IMR-90 (cell line): ENCODE measurements at regions not wholly inside any gene's neighbourhood (a gene's known extent, or its start where the extent isn't known, plus 50 kb on each side); places are given as distances from the start of the nearest gene placed in this dataset.
A peak's percentile ranks its signal among the peaks of the same experiment; 100 is the strongest.

Experiments
- ATAC-seq: fragments of 200-7000 bp; cut with Tn5 transposase; 2 replicates; pipeline ENCODE4 v1.9.1; 2020; ENCODE audit warnings: low read depth, mild to moderate bottlenecking, moderate library complexity
- BruUV-seq: library from RNA; stranded (reverse); fragments of 400-500 nt; replicated peaks from 2 replicates; lab custom pipeline; 2021; lab: Mats Ljungman, UMichigan
- CTCF ChIA-PET: fragments of 300-600 bp; formaldehyde crosslinking; extraction: SDS; loops from one replicate; lab custom pipeline; 2021; ENCODE audit warnings: antibody characterized with exemption; lab: Yijun Ruan, JAX
- POLR2A ChIA-PET: fragments of 300-600 bp; sonication (Branson Sonifier 250); formaldehyde crosslinking; loops from one replicate; lab custom pipeline; 2022; ENCODE audit warnings: antibody characterized with exemption; ENCODE audit not compliant: unreplicated experiment; lab: Charles Lee
- DNase-seq: peaks from one replicate; pipeline ENCODE4 v3.0.0; 2013
- H2AFZ ChIP-seq: replicated peaks from 2 replicates; pipeline ENCODE3; 2013; ENCODE audit warnings: low read length, mild to moderate bottlenecking; ENCODE audit not compliant: poor library complexity
- H2AK5ac ChIP-seq: 2 replicates; pipeline ENCODE4 v1.6.1; 2013; ENCODE audit warnings: low read depth, low read length, inconsistent platforms
- H2AK9ac ChIP-seq: replicated peaks from 2 replicates; pipeline ENCODE3; 2013; ENCODE audit warnings: mild to moderate bottlenecking, low read depth, low read length, moderate library complexity; ENCODE audit not compliant: poor library complexity
- H2BK120ac ChIP-seq: 2 replicates; pipeline ENCODE4 v1.6.1; 2013; ENCODE audit warnings: low read depth, low read length, inconsistent platforms
- H2BK15ac ChIP-seq: 3 replicates; pipeline ENCODE4 v1.6.1; 2013; ENCODE audit warnings: low read depth, low read length, inconsistent platforms
- H2BK20ac ChIP-seq: 2 replicates; pipeline ENCODE4 v1.6.1; 2013; ENCODE audit warnings: low read depth, mild to moderate bottlenecking, inconsistent platforms, low read length, moderate library complexity
- H2BK5ac ChIP-seq: 2 replicates; pipeline ENCODE4 v1.6.1; 2013; ENCODE audit warnings: mild to moderate bottlenecking, low read depth, low read length, inconsistent platforms; ENCODE audit not compliant: poor library complexity, severe bottlenecking
- H3K14ac ChIP-seq: replicated peaks from 2 replicates; pipeline ENCODE4 v1.6.1; 2013; ENCODE audit warnings: low read depth, low read length, inconsistent platforms
- H3K18ac ChIP-seq: 2 replicates; pipeline ENCODE4 v1.6.1; 2013; ENCODE audit warnings: low read depth, low read length, control low read depth
- H3K23ac ChIP-seq: 2 replicates; pipeline ENCODE4 v1.6.1; 2013; ENCODE audit warnings: low read depth, low read length, inconsistent platforms
- H3K27ac ChIP-seq: 2 replicates; pipeline ENCODE4 v1.5.1; 2013; ENCODE audit warnings: mild to moderate bottlenecking, control low read depth, low read length; ENCODE audit not compliant: insufficient read depth
- H3K27me3 ChIP-seq: 2 replicates; pipeline ENCODE4 v1.6.1; 2013; ENCODE audit warnings: low read length; ENCODE audit not compliant: control insufficient read depth, insufficient read depth
- H3K36me3 ChIP-seq: 2 replicates; pipeline ENCODE4 v1.6.1; 2013; ENCODE audit warnings: low read length, mixed read lengths; ENCODE audit not compliant: control insufficient read depth, insufficient read depth
- H3K4ac ChIP-seq: 2 replicates; pipeline ENCODE4 v1.6.1; 2013; ENCODE audit warnings: low read depth, low read length, inconsistent platforms
- H3K4me1 ChIP-seq: 2 replicates; pipeline ENCODE4 v1.6.1; 2013; ENCODE audit warnings: low read length, mixed read lengths; ENCODE audit not compliant: control insufficient read depth, insufficient read depth
- H3K4me2 ChIP-seq: 2 replicates; pipeline ENCODE4 v1.6.1; 2013; ENCODE audit warnings: low read depth, mild to moderate bottlenecking, control low read depth, low read length, moderate library complexity
- H3K4me3 ChIP-seq: 2 replicates; pipeline ENCODE4 v1.5.1; 2013; ENCODE audit warnings: low read depth, mild to moderate bottlenecking, control low read depth, low read length, moderate library complexity; ENCODE audit not compliant: insufficient read depth
- H3K56ac ChIP-seq: 2 replicates; pipeline ENCODE4 v1.6.1; 2013; ENCODE audit warnings: low read length, inconsistent platforms; ENCODE audit not compliant: insufficient read depth; ENCODE audit errors: extremely low read depth
- H3K79me1 ChIP-seq, 2 experiments: 2 replicates each; pipeline ENCODE4 v1.6.1; 2013; ENCODE audit warnings: low read length in 2 of 2, inconsistent platforms in 1 of 2, low read depth in 1 of 2
- H3K9ac ChIP-seq: 2 replicates; pipeline ENCODE4 v1.6.1; 2013; ENCODE audit warnings: low read depth, low read length, control low read depth
- H3K9me1 ChIP-seq: 2 replicates; pipeline ENCODE4 v1.6.1; 2013; ENCODE audit warnings: low read length, inconsistent platforms; ENCODE audit not compliant: insufficient read depth
- H3K9me3 ChIP-seq: 2 replicates; pipeline ENCODE4 v1.6.1; 2013; ENCODE audit warnings: low read length; ENCODE audit not compliant: control insufficient read depth, insufficient read depth
- H4K20me1 ChIP-seq: 2 replicates; pipeline ENCODE4 v1.6.1; 2013; ENCODE audit warnings: low read length, inconsistent platforms; ENCODE audit not compliant: insufficient read depth
- H4K5ac ChIP-seq: 2 replicates; pipeline ENCODE4 v1.6.1; 2013; ENCODE audit warnings: mild to moderate bottlenecking, low read depth, low read length, control low read depth
- H4K8ac ChIP-seq, 2 experiments: 2 replicates each; pipeline ENCODE4 v1.6.1; 2013; ENCODE audit warnings: low read depth in 2 of 2, low read length in 2 of 2, control low read depth in 1 of 2, inconsistent platforms in 1 of 2
- H4K91ac ChIP-seq: 2 replicates; pipeline ENCODE4 v1.6.1; 2013; ENCODE audit warnings: low read depth, low read length, inconsistent platforms; ENCODE audit not compliant: insufficient read depth
- CEBPB ChIP-seq: IDR thresholded peaks from 2 replicates; pipeline ENCODE4 v1.6.1; 2012; ENCODE audit warnings: low read depth, low read length, improper control_type of control experiment
- MAFK ChIP-seq: IDR thresholded peaks from 2 replicates; pipeline ENCODE4 v1.6.1; 2012; ENCODE audit warnings: low read depth, low read length, improper control_type of control experiment
- MAZ ChIP-seq: IDR thresholded peaks from 2 replicates; pipeline ENCODE4 v1.6.1; 2012; ENCODE audit warnings: low read depth, mild to moderate bottlenecking, low read length, improper control_type of control experiment, moderate library complexity, borderline replicate concordance
- POLR2A ChIP-seq: IDR thresholded peaks from 2 replicates; pipeline ENCODE4 v1.6.1; 2012; ENCODE audit warnings: mild to moderate bottlenecking, low read depth, low read length
- RAD21 ChIP-seq: IDR thresholded peaks from 2 replicates; pipeline ENCODE4 v1.6.1; 2012; ENCODE audit warnings: low read length, improper control_type of control experiment
- RCOR1 ChIP-seq: IDR thresholded peaks from 2 replicates; pipeline ENCODE4 v1.6.1; 2012; ENCODE audit warnings: mild to moderate bottlenecking, low read length, improper control_type of control experiment; ENCODE audit not compliant: insufficient replicate concordance
- RFX5 ChIP-seq: IDR thresholded peaks from 2 replicates; pipeline ENCODE4 v1.8.0; 2012; ENCODE audit warnings: low read depth, mild to moderate bottlenecking, low read length, moderate library complexity
- WGBS, 2 experiments: methylation state at CpG; one replicate each; pipeline versions ENCODE4 v1.1.5 to v1.1.7; 2013; ENCODE audit warnings: missing lambda C conversion rate in 2 of 2; ENCODE audit not compliant: insufficient read length in 1 of 2; ENCODE audit errors: extremely low coverage in 2 of 2; 5-methylcytosine and 5-hydroxymethylcytosine counted together
- dilution Hi-C: fragments of 300-500 bp; cut with HindIII; formaldehyde crosslinking; loops from one replicate; pipeline ENCODE4 v1.14.3; 2018; ENCODE audit warnings: low sequenced_read_pairs; ENCODE audit not compliant: unreplicated experiment
- in situ Hi-C: fragments of 300-500 bp; cut with MboI; formaldehyde crosslinking; loops from 3 replicates; pipeline ENCODE4 v1.14.3; 2019; ENCODE audit warnings: low sequenced_read_pairs, inconsistent platforms, mixed read lengths
- intact Hi-C: fragments of 100-400 bp; cut with micrococcal nuclease; formaldehyde crosslinking; loops from 2 replicates; pipeline ENCODE4 v1.10.0; 2022
- TF ChIP-seq, protein P1 (sequence below): fragments of 150-350 bp; IDR thresholded peaks from 2 replicates; pipeline ENCODE4 v1.6.1; 2016; ENCODE audit warnings: low read depth, mild to moderate bottlenecking, low read length, moderate library complexity, borderline replicate concordance

- WGBS, 2 experiments = no CpG with 5 or more reads among the region's 1 CpG
- intact Hi-C loops = no loop called here
- no TSS peak for BruUV-seq
- H2AK5ac ChIP-seq = peak overlapping the region; percentile 23; the same call in 1 of the 2 replicates
- dilution Hi-C loops = no loop called here
- H3K9ac ChIP-seq = no peak overlapping the region
- DNase-seq (peak; percentile 37), ATAC-seq (no peak)
- no peak overlapping the region for H3K4me2 ChIP-seq
- no peak overlapping the region for H2AFZ ChIP-seq
- H3K4me3 ChIP-seq = no peak overlapping the region
- H3K27me3 ChIP-seq = no peaks in the 10 kb centered on the region
- TF ChIP-seq RAD21 (no peak), RFX5 (no peak), RCOR1 (no peak), POLR2A (no peak), MAFK (no peak), MAZ (no peak), CEBPB (no peak)
- TF ChIP-seq, protein P1, sequence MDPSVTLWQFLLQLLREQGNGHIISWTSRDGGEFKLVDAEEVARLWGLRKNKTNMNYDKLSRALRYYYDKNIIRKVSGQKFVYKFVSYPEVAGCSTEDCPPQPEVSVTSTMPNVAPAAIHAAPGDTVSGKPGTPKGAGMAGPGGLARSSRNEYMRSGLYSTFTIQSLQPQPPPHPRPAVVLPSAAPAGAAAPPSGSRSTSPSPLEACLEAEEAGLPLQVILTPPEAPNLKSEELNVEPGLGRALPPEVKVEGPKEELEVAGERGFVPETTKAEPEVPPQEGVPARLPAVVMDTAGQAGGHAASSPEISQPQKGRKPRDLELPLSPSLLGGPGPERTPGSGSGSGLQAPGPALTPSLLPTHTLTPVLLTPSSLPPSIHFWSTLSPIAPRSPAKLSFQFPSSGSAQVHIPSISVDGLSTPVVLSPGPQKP = no peak
- peak overlapping the region; percentile 47; the same call in 1 of the 2 replicates for H3K4ac ChIP-seq
- H2BK15ac ChIP-seq = peak overlapping the region; percentile 38; the same call in 2 of the 3 replicates
- H4K91ac ChIP-seq = no peak overlapping the region
- H3K18ac ChIP-seq = peak overlapping the region; percentile 2; the same call in 1 of the 2 replicates
- H3K14ac ChIP-seq = peak overlapping the region; percentile 83
- peak overlapping the region in 1 of 2 experiments; percentile 42; a peak in 1 of 4 replicates for H4K8ac ChIP-seq
- CTCF ChIA-PET = interaction anchor here (0.7 kb wide), 1 partner anchor 9 kb away, joined by 3 read pairs; no protein-coding TSS in a partner anchor
- in situ Hi-C loops = no loop called here
- POLR2A ChIA-PET = interaction anchor here (0.5 kb wide), 1 partner anchor 19 kb away, joined by 3 read pairs; no protein-coding TSS in a partner anchor
- no peak overlapping the region for H3K23ac ChIP-seq
- peak overlapping the region; percentile 38; the same call in 1 of the 2 replicates for H4K5ac ChIP-seq
- H3K27ac ChIP-seq = no peak overlapping the region
- no peak overlapping the region for H3K56ac ChIP-seq
- peak overlapping the region; percentile 62 for H2BK5ac ChIP-seq
- H3K9me3 ChIP-seq = peaks cover 2% of the 10 kb centered on the region; the same call in 1 of the 2 replicates
- H2BK20ac ChIP-seq = peak overlapping the region; percentile 57; the same call in 1 of the 2 replicates
- no peaks in the 10 kb centered on the region for H3K36me3 ChIP-seq
- peaks cover 6% of the 10 kb centered on the region for H3K4me1 ChIP-seq
- H3K9me1 ChIP-seq = no peaks in the 10 kb centered on the region
- peak overlapping the region; percentile 77 for H2BK120ac ChIP-seq
- no peaks in the 10 kb centered on the region for H3K79me1 ChIP-seq
- H2AK9ac ChIP-seq = no peak overlapping the region
- no peaks in the 10 kb centered on the region for H4K20me1 ChIP-seq
Measured at GRCh38 chr3:99578339-99578970, 59.9 kb upstream of the COL8A1 start.
